Activated CD8-positive, alpha-beta memory T cell treated with anti-CD3 and anti-CD28 coated beads for 36 hours (primary cell): ENCODE measurements at regions not wholly inside any gene's neighbourhood (a gene's known extent, or its start where the extent isn't known, plus 50 kb on each side); places are given as distances from the start of the nearest gene placed in this dataset.

Experiments
- CTCF ChIA-PET: fragments of 350-600 bp; sonication (Branson Sonifier 250); formaldehyde crosslinking; loops from one replicate; lab custom pipeline; 2021; ENCODE audit warnings: antibody characterized with exemption; lab: Charles Lee
- POLR2A ChIA-PET: fragments of 350-600 bp; sonication (Branson Sonifier 250); formaldehyde crosslinking; loops from one replicate; lab custom pipeline; 2021; ENCODE audit warnings: antibody characterized with exemption; lab: Charles Lee

- ChIA-PET CTCF (no interaction called here), POLR2A (no interaction called here)
Observed at GRCh38 chr12:113634982-113635381, 163.3 kb upstream of the LHX5 start.

- ChIA-PET CTCF (no interaction called here), POLR2A (no interaction called here)
Observed at GRCh38 chr12:113634474-113634873, 162.8 kb upstream of the LHX5 start.

- POLR2A ChIA-PET = no interaction called here
- CTCF ChIA-PET = no interaction called here
Observed at GRCh38 chr12:113633678-113634332, 162.1 kb upstream of the LHX5 start.

DNA sequence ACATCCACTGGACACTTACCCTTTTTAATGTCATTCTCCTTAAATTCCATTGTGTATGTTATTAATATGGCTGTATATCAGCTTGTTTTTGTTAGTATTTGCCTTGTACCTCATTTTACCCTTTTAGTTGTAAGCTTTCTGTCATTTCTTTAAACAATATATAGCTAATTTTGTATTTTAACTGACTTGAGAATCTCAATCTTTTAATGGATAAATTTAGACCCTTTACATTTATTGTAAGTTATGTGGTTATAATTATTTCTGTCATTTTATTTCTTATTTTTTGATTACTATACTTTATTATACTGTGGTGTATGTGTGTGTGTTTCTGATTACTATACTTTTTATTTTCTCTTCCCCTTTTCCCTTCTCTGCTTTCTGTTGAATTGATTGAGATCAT lies 159.0 kb upstream of the LHX5 start:
- CTCF ChIA-PET = no interaction called here
- POLR2A ChIA-PET = no interaction called here

DNA sequence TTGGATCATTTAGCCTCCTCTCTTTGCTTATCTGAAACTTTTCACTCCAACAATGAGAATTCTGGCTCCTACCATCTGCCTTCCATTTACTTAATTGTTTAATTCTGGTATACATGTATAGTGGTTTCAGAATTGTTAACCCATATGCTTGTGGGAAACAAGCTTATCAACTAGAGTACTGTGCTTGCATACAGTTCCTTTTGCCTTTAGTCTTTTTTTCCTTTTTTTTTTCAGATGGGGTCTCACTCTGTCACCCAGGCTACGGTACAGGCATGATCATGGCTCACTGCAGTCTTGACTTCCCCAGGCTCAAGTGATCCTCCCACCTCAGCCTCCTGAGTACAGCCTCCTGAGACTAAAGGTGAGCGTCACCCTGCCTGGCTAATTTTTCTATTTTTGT lies 153.8 kb upstream of the LHX5 start:
- ChIA-PET CTCF (no interaction called here), POLR2A (no interaction called here)

DNA sequence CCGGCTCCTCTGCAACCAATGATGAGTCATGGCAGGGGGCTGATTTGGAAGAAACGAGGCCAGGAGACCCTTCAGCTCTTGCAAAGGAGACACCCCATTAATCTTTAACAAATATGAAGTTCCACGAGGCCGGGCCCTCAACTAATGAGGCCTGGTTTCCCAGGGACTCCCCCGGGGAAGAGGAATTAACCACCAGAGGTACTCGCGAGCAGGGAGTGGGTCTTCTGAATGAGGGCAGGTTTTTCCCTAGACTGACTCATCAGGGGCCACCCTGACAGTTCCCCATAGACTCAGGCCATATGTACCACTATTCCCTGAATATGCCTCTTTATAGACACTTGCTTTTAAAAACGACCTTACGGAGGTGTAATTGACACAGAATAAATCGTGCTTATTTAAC lies 150.7 kb upstream of the LHX5 start:
- POLR2A ChIA-PET = no interaction called here
- CTCF ChIA-PET = no interaction called here

GRCh38 chr12:113620437-113620976 lies 148.8 kb upstream of the LHX5 start:
- POLR2A ChIA-PET = no interaction called here

DNA sequence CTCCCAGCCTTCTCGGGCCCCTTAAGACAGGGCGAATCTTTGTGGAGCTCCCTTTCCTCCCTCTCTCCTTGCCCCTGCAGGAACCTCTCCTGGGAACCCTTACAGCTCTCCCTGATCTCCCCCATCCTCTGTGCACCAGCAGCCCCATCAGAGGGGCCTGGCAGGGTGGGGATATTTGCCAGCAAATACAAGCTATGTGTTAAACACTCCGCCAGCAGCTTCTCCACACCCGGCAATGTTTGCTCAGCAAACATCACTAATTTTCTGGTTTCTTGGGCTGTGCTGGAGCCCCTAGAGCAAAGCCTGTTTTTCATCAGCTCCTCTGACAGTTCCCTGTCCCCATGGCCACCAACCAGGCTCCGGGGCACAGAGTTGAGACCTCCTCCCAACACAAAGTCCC lies 147.5 kb upstream of the LHX5 start:
- ChIA-PET CTCF (no interaction called here), POLR2A (no interaction called here)

More at GRCh38 chr12:113620437-113620976, 148.8 kb upstream of the LHX5 start:
- CTCF ChIA-PET = interaction anchor here (0.7 kb wide), 1 partner anchor 25 kb away, joined by 3 read pairs; no protein-coding TSS in a partner anchor

GRCh38 chr12:113613414-113613813 lies 141.7 kb upstream of the LHX5 start:
- CTCF ChIA-PET = no interaction called here
- POLR2A ChIA-PET = no interaction called here

- CTCF ChIA-PET = no interaction called here
- POLR2A ChIA-PET = no interaction called here
Observed at GRCh38 chr12:113612793-113613192, 141.1 kb upstream of the LHX5 start.

GRCh38 chr12:113612076-113612728 lies 140.5 kb upstream of the LHX5 start:
- ChIA-PET CTCF (no interaction called here), POLR2A (no interaction called here)

DNA sequence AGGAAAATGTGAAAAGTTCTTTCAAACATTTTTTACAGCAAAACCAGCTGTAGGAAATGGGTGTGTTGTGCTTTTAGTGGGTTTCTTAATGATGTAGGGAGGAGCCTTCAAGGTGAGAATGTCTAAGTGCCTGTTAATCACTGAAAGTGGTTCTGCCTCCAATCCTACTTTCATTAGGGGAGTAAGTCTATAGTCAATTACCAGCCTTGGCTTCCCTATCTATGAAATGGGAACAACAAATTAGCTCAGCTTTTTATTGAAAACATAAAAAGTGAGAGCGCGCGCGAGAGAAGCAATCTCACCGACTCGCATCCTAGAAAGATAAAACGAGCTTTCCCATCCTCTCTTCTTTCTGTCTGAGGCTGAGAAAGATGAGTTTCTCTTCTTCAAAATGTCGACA lies 140.0 kb upstream of the LHX5 start:
- CTCF ChIA-PET = no interaction called here
- POLR2A ChIA-PET = no interaction called here

GRCh38 chr12:113610698-113611097 lies 139.0 kb upstream of the LHX5 start:
- POLR2A ChIA-PET = no interaction called here
- CTCF ChIA-PET = no interaction called here

DNA sequence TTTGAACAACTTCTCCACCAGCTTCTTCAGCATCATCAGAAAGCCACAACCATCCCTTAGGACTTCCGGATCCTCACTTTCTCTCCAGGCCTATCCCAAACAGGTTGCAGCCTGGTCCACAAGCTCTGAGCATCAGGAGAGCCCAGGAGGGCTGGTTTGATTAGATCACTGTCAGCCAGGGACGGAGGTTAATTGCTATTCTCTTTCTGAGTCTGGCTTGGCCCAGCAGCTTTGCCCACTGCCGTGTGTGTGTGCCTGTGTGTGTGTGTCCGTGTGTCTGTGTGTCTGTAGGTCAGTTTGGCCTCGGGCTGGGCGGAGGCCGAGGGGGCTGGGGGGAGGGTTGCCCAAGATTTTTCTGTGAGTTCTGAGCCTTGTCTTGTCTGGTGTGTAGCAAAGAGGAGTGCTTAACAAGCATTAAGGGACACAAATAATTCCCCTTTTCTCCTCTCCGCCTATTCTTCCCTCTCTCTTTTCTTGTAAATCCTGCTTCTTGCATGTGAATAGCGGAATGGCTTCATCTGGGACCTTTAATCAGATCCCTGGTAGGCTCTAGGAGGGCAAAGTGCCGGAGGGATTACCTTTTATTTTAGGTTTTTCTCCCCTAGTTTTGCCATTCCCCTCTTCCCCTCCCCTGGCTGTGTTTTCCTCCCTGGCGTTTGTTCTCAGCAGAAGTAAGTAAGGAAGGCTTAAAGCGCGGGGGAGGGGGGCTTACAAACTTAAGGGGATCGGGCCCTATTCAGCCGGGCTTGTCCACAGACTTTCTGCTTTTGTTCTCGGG lies 138.2 kb upstream of the LHX5 start:
- POLR2A ChIA-PET = no interaction called here
- CTCF ChIA-PET = no interaction called here

- CTCF ChIA-PET = no interaction called here
- POLR2A ChIA-PET = no interaction called here
Observed at GRCh38 chr12:113604666-113605065, 133.0 kb upstream of the LHX5 start.

DNA sequence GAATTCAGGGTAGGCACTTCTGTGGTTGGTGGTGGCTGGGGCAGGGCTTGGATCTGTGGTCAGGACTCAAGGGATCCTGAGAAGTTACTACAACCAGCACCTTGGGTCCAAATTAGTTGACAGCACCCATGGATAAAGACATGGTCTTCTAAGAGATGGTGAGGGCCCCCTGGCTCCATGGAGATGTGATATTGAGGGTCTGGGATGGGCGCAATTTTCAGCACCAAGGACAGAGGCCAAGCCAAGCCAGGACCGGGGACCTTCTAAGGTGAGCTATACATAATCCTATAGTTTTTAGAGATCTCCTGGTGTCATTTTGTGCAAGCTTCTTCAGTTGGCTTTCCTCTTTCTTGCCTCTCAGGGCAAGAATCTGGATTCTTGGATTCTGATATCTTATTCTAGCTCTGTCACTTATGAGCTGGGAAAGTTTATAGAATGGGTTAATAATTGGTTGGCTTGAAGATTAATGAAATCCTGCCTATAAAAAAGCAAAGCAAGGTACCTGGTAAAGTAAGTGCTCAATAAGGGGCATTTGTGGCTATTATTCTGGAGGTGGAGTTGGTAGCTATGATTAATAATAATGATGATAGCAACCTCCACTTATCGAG lies 130.1 kb upstream of the LHX5 start:
- POLR2A ChIA-PET = no interaction called here
- CTCF ChIA-PET = no interaction called here

DNA sequence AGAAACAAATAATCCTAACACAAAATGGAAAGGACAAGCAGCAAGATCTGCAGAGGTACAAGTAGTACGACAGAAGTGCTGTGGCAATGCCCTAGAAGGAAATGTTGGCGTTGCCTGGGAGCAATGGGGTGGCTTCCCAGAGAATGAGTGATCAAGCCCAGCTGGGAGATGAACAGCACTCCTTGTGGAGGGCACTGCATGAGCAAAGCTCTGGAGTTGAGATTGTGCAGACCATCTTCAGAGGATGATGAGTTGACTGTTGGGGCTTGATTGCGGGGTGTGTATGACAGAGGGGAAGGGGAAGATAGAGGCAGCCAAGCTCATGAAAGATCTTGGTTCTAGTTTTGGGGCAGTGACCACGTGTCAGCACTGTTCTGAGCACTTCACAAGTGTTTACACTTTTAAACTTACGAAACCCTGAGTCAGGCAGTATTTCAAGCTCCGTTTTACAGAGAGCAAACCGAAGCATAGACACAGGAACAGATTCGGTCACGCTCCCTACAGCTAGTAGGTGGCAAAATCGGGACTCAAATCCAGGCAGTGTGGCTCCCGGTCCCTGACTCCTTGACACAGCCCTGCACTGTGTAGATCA lies 127.2 kb upstream of the LHX5 start:
- ChIA-PET POLR2A (no interaction called here), CTCF (no interaction called here)

DNA sequence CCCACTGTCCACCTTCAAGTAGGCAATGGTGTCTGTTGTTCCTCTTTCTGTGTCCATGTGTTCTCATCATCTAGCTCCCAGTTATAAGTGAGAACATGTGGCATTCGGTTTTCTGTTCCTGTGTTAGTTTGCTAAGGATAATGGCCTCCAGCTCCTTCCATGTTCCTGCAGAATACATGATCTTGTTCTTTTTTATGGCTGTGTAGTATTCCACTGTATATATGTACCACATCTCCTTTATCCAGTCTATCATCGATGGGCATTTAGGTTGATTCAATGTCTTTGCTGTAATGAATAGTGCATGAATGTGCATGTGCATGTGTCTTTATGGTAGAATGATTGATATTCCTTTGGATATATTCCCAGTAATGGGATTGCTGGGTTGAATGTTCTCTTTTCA lies 123.3 kb upstream of the LHX5 start:
- CTCF ChIA-PET = interaction anchor here (0.6 kb wide), 1 partner anchor 25 kb away, joined by 3 read pairs; no protein-coding TSS in a partner anchor
- POLR2A ChIA-PET = no interaction called here

- ChIA-PET CTCF (no interaction called here), POLR2A (no interaction called here)
Observed at GRCh38 chr12:113591480-113591974, 119.9 kb upstream of the LHX5 start.
